ENCODE measurements at regions not wholly inside any gene's neighbourhood (a gene's known extent, or its start where the extent isn't known, plus 50 kb on each side); places are given as distances from the start of the nearest gene placed in this dataset.
A peak's percentile ranks its signal among the peaks of the same experiment; 100 is the strongest.

- no peak for DNase-seq (ENCODE audit: extremely low read depth, low read depth)
- no peak for TF ChIP-seq CTCF (IDR thresholded peaks at IDR 0.05; ENCODE audit: low read depth, low read length)
Observed at GRCh38 chr15:89421219-89421618, 75.2 kb downstream of the RHCG start.

GRCh38 chr15:89419370-89419984 lies 76.9 kb downstream of the RHCG start:
- TF ChIP-seq CTCF (IDR thresholded peaks at IDR 0.05; ENCODE audit: low read depth, low read length) = no peak
- no peak for DNase-seq (ENCODE audit: extremely low read depth, low read depth)

GRCh38 chr15:89417206-89417725 lies 79.1 kb downstream of the RHCG start:
- TF ChIP-seq CTCF (IDR thresholded peaks at IDR 0.05; ENCODE audit: low read depth, low read length) = no peak
- no peak for DNase-seq (ENCODE audit: extremely low read depth, low read depth)

- peak; percentile 67 for TF ChIP-seq CTCF (IDR thresholded peaks at IDR 0.05; ENCODE audit: low read depth, low read length)
- no peak for DNase-seq (ENCODE audit: extremely low read depth, low read depth)
Observed at GRCh38 chr15:89416339-89417183, 79.8 kb downstream of the RHCG start.

- TF ChIP-seq CTCF (IDR thresholded peaks at IDR 0.05; ENCODE audit: low read depth, low read length) = no peak
- no peak for DNase-seq (ENCODE audit: extremely low read depth, low read depth)
Observed at GRCh38 chr15:89414571-89414970, 79.9 kb upstream of the POLG start.

- TF ChIP-seq CTCF (IDR thresholded peaks at IDR 0.05; ENCODE audit: low read depth, low read length) = no peak
- DNase-seq (ENCODE audit: extremely low read depth, low read depth) = no peak
Observed at GRCh38 chr15:89413877-89414276, 79.3 kb upstream of the POLG start.

- TF ChIP-seq CTCF (IDR thresholded peaks at IDR 0.05; ENCODE audit: low read depth, low read length) = no peak
- DNase-seq (ENCODE audit: extremely low read depth, low read depth) = no peak
Observed at GRCh38 chr15:89412905-89413411, 78.3 kb upstream of the POLG start.
